H1 (cell line): ENCODE measurements at regions not wholly inside any gene's neighbourhood (a gene's known extent, or its start where the extent isn't known, plus 50 kb on each side); places are given as distances from the start of the nearest gene placed in this dataset.

Experiments
- CTCF ChIA-PET: fragments of 300-600 bp; sonication (Branson Sonifier 250); formaldehyde crosslinking; loops from one replicate; lab custom pipeline; 2021; ENCODE audit not compliant: partially characterized antibody; lab: Charles Lee
- POLR2A ChIA-PET: fragments of 300-600 bp; sonication (Branson Sonifier 250); formaldehyde crosslinking; loops from one replicate; lab custom pipeline; 2021; ENCODE audit warnings: inconsistent platforms; ENCODE audit not compliant: partially characterized antibody; lab: Charles Lee
- DNase-seq, 2 experiments: peaks; one replicate each; pipeline versions ENCODE4 v3.0.0 to v3.0.0-alpha.2; 2010 to 2022; ENCODE audit warnings: low spot score in 2 of 2, low read depth in 1 of 2, mixed read lengths in 1 of 2
- FAIRE-seq: peaks from 2 replicates; lab custom pipeline; 2011; peaks lifted over from hg19 to GRCh38; lab: Jason Lieb, UNC
- H2AFZ ChIP-seq: 2 replicates; pipeline ENCODE4 v1.8.1; 2012; ENCODE audit warnings: low read length, inconsistent platforms
- H2AK5ac ChIP-seq: 2 replicates; pipeline ENCODE4 v1.6.1; 2013; ENCODE audit warnings: low read depth, low read length
- H2BK120ac ChIP-seq: replicated peaks from 2 replicates; pipeline ENCODE3; 2013; ENCODE audit warnings: low read depth, low read length, inconsistent platforms
- H2BK12ac ChIP-seq: 2 replicates; pipeline ENCODE4 v1.6.1; 2013; ENCODE audit warnings: low read depth, low read length
- H2BK15ac ChIP-seq: 2 replicates; pipeline ENCODE4 v1.6.1; 2013; ENCODE audit warnings: low read length
- H2BK20ac ChIP-seq: 2 replicates; pipeline ENCODE4 v1.6.1; 2013; ENCODE audit warnings: low read length
- H2BK5ac ChIP-seq: 2 replicates; pipeline ENCODE4 v1.6.1; 2013; ENCODE audit warnings: low read depth, low read length
- H3K14ac ChIP-seq: 2 replicates; pipeline ENCODE4 v1.6.1; 2013; ENCODE audit warnings: inconsistent platforms; ENCODE audit not compliant: insufficient read length
- H3K18ac ChIP-seq: 2 replicates; pipeline ENCODE4 v1.6.1; 2013; ENCODE audit warnings: low read length; ENCODE audit errors: extremely low read depth
- H3K23ac ChIP-seq: 2 replicates; pipeline ENCODE4 v1.6.1; 2013; ENCODE audit warnings: inconsistent platforms; ENCODE audit not compliant: insufficient read length
- H3K23me2 ChIP-seq: 2 replicates; pipeline ENCODE4 v1.6.1; 2013; ENCODE audit warnings: low read depth, low read length
- H3K27ac ChIP-seq: 2 replicates; pipeline ENCODE4 v1.6.1; 2011; ENCODE audit warnings: low read depth, low read length, inconsistent platforms
- H3K27me3 ChIP-seq, 4 experiments: replicated peaks in 1 of 4; 1 replicate in 1 of 4; 2 replicates in 3 of 4; pipeline versions ENCODE4 v1.6.1 to v1.8.1; 2011 to 2013; ENCODE audit warnings: low read length in 3 of 4, mild to moderate bottlenecking in 3 of 4, inconsistent platforms in 2 of 4, mixed read lengths in 2 of 4, moderate library complexity in 1 of 4; ENCODE audit not compliant: control insufficient read depth in 3 of 4, insufficient read depth in 3 of 4; ENCODE audit errors: extremely low read depth in 1 of 4
- H3K36me3 ChIP-seq, 4 experiments: 2 replicates each; pipeline versions ENCODE4 v1.6.1 to v1.8.1; 2011 to 2013; ENCODE audit warnings: mild to moderate bottlenecking in 4 of 4, low read length in 3 of 4, moderate library complexity in 2 of 4, control low read depth in 1 of 4, inconsistent platforms in 1 of 4; ENCODE audit not compliant: insufficient read depth in 4 of 4, control insufficient read depth in 2 of 4
- H3K4ac ChIP-seq: replicated peaks from 2 replicates; pipeline ENCODE3; 2013; ENCODE audit warnings: low read length, low read depth, mixed read lengths, inconsistent platforms; ENCODE audit not compliant: insufficient read length
- H3K4me1 ChIP-seq, 4 experiments: replicated peaks in 1 of 4; 1 replicate in 1 of 4; 2 replicates in 3 of 4; pipeline versions ENCODE4 v1.6.1 to v1.8.1; 2011 to 2013; ENCODE audit warnings: low read length in 3 of 4, inconsistent platforms in 2 of 4, mixed read lengths in 1 of 4; ENCODE audit not compliant: insufficient read depth in 4 of 4, control insufficient read depth in 3 of 4
- H3K4me2 ChIP-seq, 2 experiments: 2 replicates each; pipeline versions ENCODE4 v1.6.1 to v1.8.1; 2011 to 2013; ENCODE audit warnings: low read depth in 2 of 2, low read length in 2 of 2, control low read depth in 1 of 2, inconsistent platforms in 1 of 2, mild to moderate bottlenecking in 1 of 2; ENCODE audit not compliant: insufficient read depth in 1 of 2
- H3K4me3 ChIP-seq, 4 experiments: fragments of 200-600, 300-600 bp in 1 of 4; sonication (generic), shearing (Covaris generic), sonication (Bioruptor Twin) in 1 of 4; 2 replicates each; pipeline versions ENCODE4 v1.5.1 to v1.8.1; 2011 to 2016; ENCODE audit warnings: low read length in 4 of 4, low read depth in 3 of 4, control low read depth in 2 of 4, inconsistent platforms in 2 of 4, mild to moderate bottlenecking in 2 of 4, mixed read lengths in 1 of 4, moderate library complexity in 1 of 4; ENCODE audit not compliant: insufficient read depth in 2 of 4; ENCODE audit errors: extremely low read depth in 1 of 4
- H3K56ac ChIP-seq: replicated peaks from 2 replicates; pipeline ENCODE3; 2013; ENCODE audit warnings: low read depth, mild to moderate bottlenecking, mixed read lengths, low read length, inconsistent platforms; ENCODE audit not compliant: insufficient read length
- H3K79me1 ChIP-seq: 2 replicates; pipeline ENCODE4 v1.6.1; 2013; ENCODE audit warnings: low read depth, low read length, control low read depth
- H3K79me2 ChIP-seq, 2 experiments: 2 replicates each; pipeline versions ENCODE4 v1.6.1 to v1.8.1; 2012 to 2013; ENCODE audit warnings: low read length in 2 of 2, mild to moderate bottlenecking in 2 of 2, inconsistent platforms in 1 of 2; ENCODE audit not compliant: insufficient read depth in 2 of 2, control insufficient read depth in 1 of 2
- H3K9ac ChIP-seq, 4 experiments: replicated peaks in 1 of 4; 1 replicate in 1 of 4; 2 replicates in 3 of 4; pipeline versions ENCODE4 v1.6.1 to v1.8.1; 2011 to 2013; ENCODE audit warnings: low read depth in 3 of 4, low read length in 3 of 4, control low read depth in 2 of 4, mild to moderate bottlenecking in 2 of 4, moderate library complexity in 2 of 4, inconsistent platforms in 1 of 4; ENCODE audit errors: extremely low read depth in 1 of 4
- H3K9me3 ChIP-seq, 2 experiments: 2 replicates each; pipeline versions ENCODE4 v1.6.1 to v1.8.1; 2012 to 2013; ENCODE audit warnings: mild to moderate bottlenecking in 2 of 2, moderate library complexity in 2 of 2, control low read depth in 1 of 2, inconsistent platforms in 1 of 2, low read depth in 1 of 2, low read length in 1 of 2, mixed read lengths in 1 of 2; ENCODE audit not compliant: insufficient read depth in 2 of 2
- H4K20me1 ChIP-seq, 2 experiments: replicated peaks in 1 of 2; 2 replicates each; pipeline versions ENCODE3 to v1.8.1; 2011 to 2013; ENCODE audit warnings: inconsistent platforms in 2 of 2, low read length in 2 of 2, mild to moderate bottlenecking in 1 of 2; ENCODE audit not compliant: insufficient read depth in 2 of 2, control insufficient read depth in 1 of 2
- H4K5ac ChIP-seq: 2 replicates; pipeline ENCODE4 v1.6.1; 2013; ENCODE audit warnings: low read length, low read depth, mixed read lengths, inconsistent platforms; ENCODE audit not compliant: insufficient read length
- H4K8ac ChIP-seq: 2 replicates; pipeline ENCODE4 v1.8.0; 2013; ENCODE audit warnings: mild to moderate bottlenecking, moderate library complexity, low read length, inconsistent platforms; ENCODE audit not compliant: insufficient read depth; ENCODE audit errors: extremely low read depth
- H4K91ac ChIP-seq: replicated peaks from 2 replicates; pipeline ENCODE3; 2013; ENCODE audit warnings: low read length, mixed read lengths, inconsistent platforms; ENCODE audit not compliant: insufficient read length
- E2F6 ChIP-seq: IDR thresholded peaks from 2 replicates; pipeline ENCODE4 v1.6.1; 2012; ENCODE audit warnings: inconsistent platforms
- GTF2F1 ChIP-seq: IDR thresholded peaks from 2 replicates; pipeline ENCODE4 v1.6.1; 2012; ENCODE audit warnings: low read depth, low read length, improper control_type of control experiment, borderline replicate concordance
- RNF2 ChIP-seq: fragments of 200-900, 300-1000 bp; sonication (generic); IDR thresholded peaks from 2 replicates; pipeline ENCODE4 v1.7.1; 2016; ENCODE audit warnings: borderline replicate concordance, low read depth, mild to moderate bottlenecking, antibody characterized with exemption, low read length; ENCODE audit not compliant: poor library complexity, severe bottlenecking; ENCODE audit errors: missing control alignments
- TBP ChIP-seq: IDR thresholded peaks from 2 replicates; pipeline ENCODE4 v1.6.1; 2011; ENCODE audit warnings: low read depth, low read length, improper control_type of control experiment
- YY1 ChIP-seq: IDR thresholded peaks from 2 replicates; pipeline ENCODE4 v1.6.1; 2011; ENCODE audit warnings: low read depth, mild to moderate bottlenecking, low read length
- WGBS, 2 experiments: shearing (Covaris generic) in 1 of 2; methylation state at CpG; one replicate each; pipeline versions ENCODE4 v1.1.6 to v1.1.7; 2013 to 2015; ENCODE audit warnings: low lambda C conversion rate in 2 of 2, mixed read lengths in 2 of 2, inconsistent platforms in 1 of 2, low coverage in 1 of 2, missing lambda C conversion rate in 1 of 2; ENCODE audit not compliant: insufficient replicate concordance in 2 of 2, insufficient coverage in 1 of 2, insufficient read length in 1 of 2; ENCODE audit errors: extremely low coverage in 1 of 2, missing lambda C conversion rate in 1 of 2; 5-methylcytosine and 5-hydroxymethylcytosine counted together

- ChIA-PET CTCF (no interaction called here), POLR2A (no interaction called here)
- Histone ChIP-seq H4K5ac (peak overlapping the region; percentile 46), H3K9ac (no peak overlapping the region), H3K27ac (no peak overlapping the region), H3K4me2 (no peak overlapping the region), H2AFZ (no peak overlapping the region; the same call in 1 of the 2 replicates), H3K79me2 (no peaks in the 10 kb centered on the region), H3K79me1 (no peaks in the 10 kb centered on the region), H2BK15ac (no peak overlapping the region), H3K14ac (no peak overlapping the region), H3K18ac (no peak overlapping the region), H3K27me3 (no peaks in the 10 kb centered on the region), H3K4me3 (no peak overlapping the region), H4K8ac (no peak overlapping the region), H3K4me1 (peaks cover 0 to 10% (median 0%) of the 10 kb centered on the region in 4 experiments; a peak in 1 of 7 replicates), H2AK5ac (no peak overlapping the region), H3K4ac (peak overlapping the region; percentile 92), H2BK12ac (0 out of 2 replicates have a peak overlapping the region, but pooled peaks have one; percentile 13), H4K91ac (peak overlapping the region; percentile 61), H3K36me3 (no peaks in the 10 kb centered on the region), H2BK120ac (no peak overlapping the region), H2BK20ac (peak overlapping the region; percentile 69; the same call in 1 of the 2 replicates), H3K23me2 (no peaks in the 10 kb centered on the region; the same call in 1 of the 2 replicates), H3K23ac (no peak overlapping the region), H4K20me1 (no peaks in the 10 kb centered on the region), H3K56ac (no peak overlapping the region), H3K9me3 (no peaks in the 10 kb centered on the region), H2BK5ac (no peak overlapping the region; the same call in 1 of the 2 replicates)
- WGBS, 2 experiments: 96% methylated on average over 2 of the region's 2 CpGs; no CpG with 5 or more reads in 1 of the 2 experiments
- DNase-seq (no peak), FAIRE-seq (no peak)
- TF ChIP-seq GTF2F1 (no peak), E2F6 (no peak), RNF2 (no peak), TBP (no peak), YY1 (peak; percentile 69; the same call in 1 of the 2 replicates)
Observed at GRCh38 chr4:36640876-36641275, 359.5 kb downstream of the DTHD1 start.
